Keratinocyte (primary cell): ENCODE measurements at regions not wholly inside any gene's neighbourhood (a gene's known extent, or its start where the extent isn't known, plus 50 kb on each side); places are given as distances from the start of the nearest gene placed in this dataset.

ENCODE experiments used
- DNase-seq: peaks from one replicate; pipeline ENCODE4 v3.0.0-alpha.2; 2011; ENCODE audit warnings: low read depth, missing footprints, low spot score
- FAIRE-seq: peaks from 2 replicates; lab custom pipeline; 2011; peaks lifted over from hg19 to GRCh38; lab: Jason Lieb, UNC
- H2AFZ ChIP-seq: 2 replicates; pipeline ENCODE4 v1.6.0; 2012; ENCODE audit warnings: low read length, control low read depth, inconsistent platforms; ENCODE audit not compliant: control insufficient read depth
- H3K27ac ChIP-seq: 2 replicates; pipeline ENCODE4 v1.5.1; 2011; ENCODE audit warnings: low read length; ENCODE audit not compliant: control insufficient read depth, insufficient read depth
- H3K27me3 ChIP-seq: 3 replicates; pipeline ENCODE4 v1.6.0; 2011; ENCODE audit warnings: low read length; ENCODE audit not compliant: control insufficient read depth, insufficient read depth; ENCODE audit errors: extremely low read depth
- H3K36me3 ChIP-seq, 2 experiments: 2 replicates in 1 of 2; 3 replicates in 1 of 2; pipeline ENCODE4 v1.5.1; 2011; ENCODE audit warnings: low read length in 2 of 2, mild to moderate bottlenecking in 1 of 2; ENCODE audit not compliant: control insufficient read depth in 2 of 2, insufficient read depth in 2 of 2; ENCODE audit errors: extremely low read depth in 1 of 2
- H3K4me1 ChIP-seq: 3 replicates; pipeline ENCODE4 v1.5.1; 2011; ENCODE audit warnings: low read length; ENCODE audit not compliant: control insufficient read depth, insufficient read depth; ENCODE audit errors: extremely low read depth
- H3K4me2 ChIP-seq: 3 replicates; pipeline ENCODE4 v1.6.0; 2011; ENCODE audit warnings: low read depth, low read length; ENCODE audit not compliant: control insufficient read depth, insufficient read depth; ENCODE audit errors: extremely low read depth
- H3K4me3 ChIP-seq, 3 experiments: fragments of 200-600 bp in 1 of 3; sonication (generic) in 1 of 3; 2 replicates in 2 of 3; 3 replicates in 1 of 3; pipeline ENCODE4 v1.5.1; 2011 to 2016; ENCODE audit warnings: low read length in 3 of 3, mild to moderate bottlenecking in 3 of 3, control low read depth in 2 of 3, inconsistent platforms in 1 of 3, low read depth in 1 of 3, mixed read lengths in 1 of 3, mixed run types in 1 of 3, moderate library complexity in 1 of 3; ENCODE audit not compliant: control insufficient read depth in 2 of 3, insufficient read depth in 2 of 3; ENCODE audit errors: extremely low read depth in 1 of 3
- H3K79me2 ChIP-seq: 2 replicates; pipeline ENCODE4 v1.6.0; 2012; ENCODE audit warnings: low read length; ENCODE audit not compliant: control insufficient read depth, insufficient read depth
- H3K9ac ChIP-seq: 3 replicates; pipeline ENCODE4 v1.6.0; 2011; ENCODE audit warnings: low read length; ENCODE audit not compliant: control insufficient read depth, insufficient read depth; ENCODE audit errors: extremely low read depth
- H3K9me1 ChIP-seq: 3 replicates; pipeline ENCODE4 v1.6.0; 2011; ENCODE audit warnings: low read length; ENCODE audit not compliant: control insufficient read depth, insufficient read depth; ENCODE audit errors: extremely low read depth
- H3K9me3 ChIP-seq: 2 replicates; pipeline ENCODE4 v1.5.1; 2012; ENCODE audit warnings: low read depth, low read length; ENCODE audit not compliant: control insufficient read depth
- H4K20me1 ChIP-seq: 3 replicates; pipeline ENCODE4 v1.6.0; 2011; ENCODE audit warnings: low read length; ENCODE audit not compliant: control insufficient read depth, insufficient read depth; ENCODE audit errors: extremely low read depth
- CTCF ChIP-seq, 3 experiments: IDR thresholded peaks in 1 of 3; conservative IDR thresholded peaks in 1 of 3; optimal IDR thresholded peaks in 1 of 3; 2 replicates in 2 of 3; 3 replicates in 1 of 3; pipeline versions ENCODE3 to v1.5.1; 2011; ENCODE audit warnings: low read length in 3 of 3, mild to moderate bottlenecking in 3 of 3, moderate library complexity in 2 of 3, control low read depth in 1 of 3, inconsistent platforms in 1 of 3; ENCODE audit not compliant: insufficient read depth in 2 of 3; ENCODE audit errors: extremely low read depth in 1 of 3
- EZH2 ChIP-seq: IDR thresholded peaks from one replicate; pipeline ENCODE4 v1.6.1; 2012; ENCODE audit warnings: inconsistent platforms, mild to moderate bottlenecking, low read length, moderate library complexity
- dilution Hi-C: fragments of 300-500 bp; cut with MboI; formaldehyde crosslinking; loops from one replicate; pipeline ENCODE4 v1.7.0; 2020; ENCODE audit warnings: low sequenced_read_pairs; ENCODE audit not compliant: extremely low pct_ligation_motif_present

GRCh38 chr6:4192173-4192572, 56.8 kb upstream of the ECI2 start:
- H3K4me3 ChIP-seq: no peak overlapping the region
- FAIRE-seq (no peak), DNase-seq (no peak)
- H3K9me1 ChIP-seq: no peaks in the 10 kb centered on the region
- H3K4me2 ChIP-seq: no peak overlapping the region
- H3K9ac ChIP-seq: no peak overlapping the region
- no peak overlapping the region for H2AFZ ChIP-seq
- dilution Hi-C loops: no loop called here
- TF ChIP-seq EZH2 (no peak), CTCF (optimal IDR thresholded peaks at IDR 0.05 in 1 of 3, IDR thresholded peaks at IDR 0.05 in 1 of 3, conservative IDR thresholded peaks at IDR 0.05 in 1 of 3; ENCODE audit: extremely low read depth in 1 of 3, insufficient read depth in 2 of 3, low read length in 3 of 3) (no peak)
- no peaks in the 10 kb centered on the region for H3K79me2 ChIP-seq
- H3K9me3 ChIP-seq: no peaks in the 10 kb centered on the region
- H3K27me3 ChIP-seq: no peaks in the 10 kb centered on the region
- no peak overlapping the region for H3K27ac ChIP-seq
- H3K4me1 ChIP-seq: peaks cover 4% of the 10 kb centered on the region
- no peaks in the 10 kb centered on the region for H3K36me3 ChIP-seq
- H4K20me1 ChIP-seq: no peaks in the 10 kb centered on the region

GRCh38 chr6:4191271-4191721, 55.9 kb upstream of the ECI2 start:
- TF ChIP-seq EZH2: no peak
- dilution Hi-C loops: no loop called here
- H3K36me3 ChIP-seq: no peaks in the 10 kb centered on the region
- DNase-seq: no peak
- H3K9me1 ChIP-seq: no peaks in the 10 kb centered on the region
- H3K4me1 ChIP-seq: peaks cover 4% of the 10 kb centered on the region
- no peak for FAIRE-seq
- no peak overlapping the region for H2AFZ ChIP-seq
- no peaks in the 10 kb centered on the region for H3K27me3 ChIP-seq
- no peak overlapping the region for H3K9ac ChIP-seq
- no peaks in the 10 kb centered on the region for H3K79me2 ChIP-seq
- no peak overlapping the region for H3K27ac ChIP-seq
- no peak overlapping the region for H3K4me2 ChIP-seq
- H3K9me3 ChIP-seq: no peaks in the 10 kb centered on the region
- H3K4me3 ChIP-seq: no peak overlapping the region
- H4K20me1 ChIP-seq: no peaks in the 10 kb centered on the region

- no peak overlapping the region for H2AFZ ChIP-seq
- H3K79me2 ChIP-seq: no peaks in the 10 kb centered on the region
- no peaks in the 10 kb centered on the region for H3K4me1 ChIP-seq
- FAIRE-seq (no peak), DNase-seq (no peak)
- no peak overlapping the region for H3K4me3 ChIP-seq
- H3K4me2 ChIP-seq: no peak overlapping the region
- no peaks in the 10 kb centered on the region for H3K9me3 ChIP-seq
- no peak overlapping the region for H3K27ac ChIP-seq
- TF ChIP-seq CTCF (optimal IDR thresholded peaks at IDR 0.05 in 1 of 3, IDR thresholded peaks at IDR 0.05 in 1 of 3, conservative IDR thresholded peaks at IDR 0.05 in 1 of 3; ENCODE audit: extremely low read depth in 1 of 3, insufficient read depth in 2 of 3, low read length in 3 of 3) (no peak), EZH2 (no peak)
- H3K27me3 ChIP-seq: no peaks in the 10 kb centered on the region
- no peaks in the 10 kb centered on the region for H4K20me1 ChIP-seq
- no peak overlapping the region for H3K9ac ChIP-seq
- dilution Hi-C loops: no loop called here
- H3K36me3 ChIP-seq: no peaks in the 10 kb centered on the region
- H3K9me1 ChIP-seq: no peaks in the 10 kb centered on the region
Measured at GRCh38 chr6:4189249-4189648, 53.9 kb upstream of the ECI2 start.
